Ovary (tissue), 7 donors: ENCODE measurements at regions not wholly inside any gene's neighbourhood (a gene's known extent, or its start where the extent isn't known, plus 50 kb on each side); places are given as distances from the start of the nearest gene placed in this dataset.

Experiments used
- DNase-seq, 5 donors: peaks; one replicate each; pipeline ENCODE4 v3.0.0-alpha.2; 2019 to 2020
- H3K27ac ChIP-seq, 2 donors: fragments of 200-600 bp; one replicate each; pipeline versions ENCODE4 v1.5.1 to v1.8.0; 2019 to 2022
- H3K27me3 ChIP-seq: fragments of 200-600 bp; one replicate; pipeline ENCODE4 v1.8.0; 2022
- H3K36me3 ChIP-seq: fragments of 200-600 bp; sonication (generic); one replicate; pipeline ENCODE4 v1.5.1; 2019
- H3K4me1 ChIP-seq: one replicate; pipeline ENCODE4 v1.8.1; 2013; ENCODE audit warnings: mild to moderate bottlenecking, moderate library complexity; ENCODE audit not compliant: insufficient read depth
- H3K4me3 ChIP-seq: fragments of 200-600 bp; sonication (generic); one replicate; pipeline ENCODE4 v1.5.1; 2017
- H3K9me3 ChIP-seq, 2 donors: fragments of 200-600 bp in 1 of 2; sonication (generic) in 1 of 2; one replicate each; pipeline versions ENCODE4 v1.5.1 to v1.8.1; 2013 to 2019; ENCODE audit warnings: mild to moderate bottlenecking in 1 of 2, moderate library complexity in 1 of 2
- CTCF ChIP-seq, 3 donors: fragments of 450-650 bp in 2 of 3; fragments of 200-600 bp in 1 of 3; IDR thresholded peaks; one replicate each; pipeline versions ENCODE4 v1.5.1 to v1.8.0; 2016 to 2022; ENCODE audit warnings: antibody characterized with exemption in 3 of 3, mild to moderate bottlenecking in 1 of 3
- EP300 ChIP-seq: sonication (generic); formaldehyde crosslinking; IDR thresholded peaks from one replicate; pipeline ENCODE4 v1.6.1; 2017; ENCODE audit warnings: antibody characterized with exemption
- POLR2A ChIP-seq: fragments of 450-650 bp; IDR thresholded peaks from one replicate; pipeline ENCODE4 v1.6.1; 2017; ENCODE audit warnings: antibody characterized with exemption, mild to moderate bottlenecking, moderate library complexity
- WGBS, 3 donors: extraction: QIAGEN DNeasy Blood & Tissue Kit in 1 of 3; methylation state at CpG; one replicate each; pipeline versions ENCODE4 v1.1.5 to v1.1.7; 2013 to 2017; 5-methylcytosine and 5-hydroxymethylcytosine counted together
- intact Hi-C, 4 donors: fragments of 100-400 bp; cut with DNase I; formaldehyde crosslinking; loops; one replicate each; pipeline versions ENCODE4 v1.11.0 to v1.15.1; 2022 to 2023
- donor health status: DM: no; HTN: no; CAD: no; lungs with moderate emphysema.
- donor health status: DM: no; HTN: no; CAD: no.
- donor health status: Bipolar disorder and iron deficiency.
- donor health status: DM: no; HTN: no; CAD: no.
- donor health status: DM: yes; HTN: yes; CAD: no.

DNA sequence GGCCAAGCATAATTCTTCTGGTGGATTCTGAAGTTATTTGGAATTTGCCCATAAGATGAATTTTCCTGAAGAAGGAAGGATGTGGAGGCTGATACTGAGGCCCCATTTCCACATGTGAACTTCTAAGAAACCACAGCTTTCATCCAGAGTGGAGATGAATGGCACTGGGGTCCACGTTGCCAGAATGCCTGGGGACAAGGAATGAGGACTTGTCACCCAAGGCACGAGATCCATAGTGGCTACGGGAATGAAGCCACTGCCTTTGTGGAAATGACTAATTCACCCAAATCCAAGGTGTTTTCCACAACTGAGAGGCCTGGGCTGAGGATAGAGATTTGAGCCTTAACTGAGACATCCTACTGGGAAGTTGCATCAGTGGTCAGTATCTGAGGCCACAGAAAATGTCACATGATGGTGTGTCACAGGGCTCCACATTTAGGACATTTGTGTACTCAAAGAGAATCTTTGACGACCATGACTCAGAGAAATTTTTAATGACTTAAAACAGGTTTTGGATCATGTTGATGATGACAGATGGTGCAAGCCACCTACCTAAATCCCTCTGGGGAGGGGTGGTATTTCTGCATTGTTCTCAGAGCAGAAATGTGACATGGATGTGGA lies 286.1 kb downstream of the SOX11 start:
- Histone ChIP-seq H3K36me3 (no peaks in the 10 kb centered on the region), H3K4me3 (no peak overlapping the region), H3K9me3 (no peaks in the 10 kb centered on the region), H3K4me1 (peaks cover 5% of the 10 kb centered on the region), H3K27me3 (no peaks in the 10 kb centered on the region), H3K27ac (no peak overlapping the region)
- no peak for DNase-seq
- no peak for TF ChIP-seq CTCF (IDR thresholded peaks at IDR 0.05)
- TF ChIP-seq POLR2A: no peak
- no peak for TF ChIP-seq EP300
- WGBS, 3 donors: 89 to 93% (median 92%) methylated on average over 4 of the region's 4 CpGs
- intact Hi-C loops: no loop called here

DNA sequence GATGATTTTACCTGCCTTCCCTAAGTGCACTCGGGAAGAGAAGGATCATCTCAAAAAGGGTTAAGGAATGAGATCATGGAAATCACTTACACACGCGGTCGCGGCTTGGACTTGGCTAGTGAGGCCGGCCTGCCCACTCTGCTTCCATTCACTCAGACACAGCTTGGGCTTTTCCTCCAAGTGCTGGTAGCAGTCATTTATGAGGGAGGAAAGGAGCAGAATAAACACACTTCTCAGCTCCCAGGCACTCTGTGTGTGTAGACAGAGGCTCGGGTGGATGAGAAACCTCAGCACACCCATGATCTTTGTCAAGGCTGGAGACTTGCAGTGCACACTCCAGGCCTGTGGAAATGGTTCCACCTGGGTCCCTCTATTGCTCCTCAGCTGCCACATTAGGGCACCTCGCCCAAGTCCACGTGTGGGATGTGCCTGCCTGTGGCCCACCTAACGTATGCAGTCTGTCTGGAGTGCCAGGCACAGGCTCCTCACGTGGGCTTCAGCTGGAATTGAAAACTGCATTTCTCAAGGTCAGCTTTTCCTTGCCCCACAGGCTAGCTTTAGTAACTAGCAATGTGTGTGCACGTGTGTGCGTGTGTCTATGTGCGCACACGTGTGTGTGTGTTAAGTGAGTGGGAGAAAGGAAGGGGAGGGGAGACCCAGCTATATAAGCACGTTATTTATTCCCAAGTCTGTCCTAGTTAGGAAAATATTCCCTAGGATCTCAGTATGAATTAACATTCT lies 288.4 kb downstream of the SOX11 start:
- no peak overlapping the region for H3K27ac ChIP-seq
- intact Hi-C loops: no loop called here
- DNase-seq: no peak
- TF ChIP-seq EP300 (no peak), CTCF (IDR thresholded peaks at IDR 0.05) (no peak), POLR2A (no peak)
- no peaks in the 10 kb centered on the region for H3K36me3 ChIP-seq
- H3K27me3 ChIP-seq: no peaks in the 10 kb centered on the region
- no peak overlapping the region for H3K4me3 ChIP-seq
- H3K4me1 ChIP-seq: peaks cover 5% of the 10 kb centered on the region
- WGBS, 3 donors: 17 to 19% (median 19%) methylated on average over 16 of the region's 16 CpGs
- no peaks in the 10 kb centered on the region for H3K9me3 ChIP-seq

- Histone ChIP-seq H3K4me1 (peaks cover 5% of the 10 kb centered on the region), H3K36me3 (no peaks in the 10 kb centered on the region), H3K4me3 (no peak overlapping the region), H3K27me3 (no peaks in the 10 kb centered on the region), H3K27ac (no peak overlapping the region), H3K9me3 (no peaks in the 10 kb centered on the region)
- DNase-seq: no peak
- TF ChIP-seq CTCF (IDR thresholded peaks at IDR 0.05) (no peak), EP300 (no peak), POLR2A (no peak)
- 44 to 50% (median 48%) methylated on average over 16 of the region's 16 CpGs for WGBS, 3 donors
- intact Hi-C loops: no loop called here
These were observed 290.2 kb downstream of the SOX11 start for GRCh38 chr2:5982193-5982902.

GRCh38 chr2:5982903-5983265 lies 290.7 kb downstream of the SOX11 start:
- DNase-seq: no peak
- Histone ChIP-seq H3K9me3 (no peaks in the 10 kb centered on the region), H3K36me3 (no peaks in the 10 kb centered on the region), H3K4me1 (peaks cover 5% of the 10 kb centered on the region), H3K27ac (no peak overlapping the region), H3K27me3 (no peaks in the 10 kb centered on the region), H3K4me3 (no peak overlapping the region)
- WGBS, 3 donors: 78 to 82% (median 78%) methylated on average over 11 of the region's 11 CpGs
- TF ChIP-seq EP300: no peak
- no peak for TF ChIP-seq POLR2A
- intact Hi-C loops: no loop called here
